Rectal smooth muscle tissue (tissue), 1 donor: ENCODE measurements at regions not wholly inside any gene's neighbourhood (a gene's known extent, or its start where the extent isn't known, plus 50 kb on each side); places are given as distances from the start of the nearest gene placed in this dataset.
"Not testable (repeated sequence)": the region's sequence is repeated elsewhere in the genome, so short reads cannot be mapped to it uniquely, and the experiment has no call there.

Experiments used
- H3K27ac ChIP-seq: one replicate; pipeline ENCODE4 v1.7.0; 2013; ENCODE audit warnings: low read depth, low read length, inconsistent platforms
- H3K27me3 ChIP-seq: one replicate; pipeline ENCODE4 v1.7.0; 2013; ENCODE audit warnings: low read length; ENCODE audit not compliant: control insufficient read depth, insufficient read depth
- H3K36me3 ChIP-seq: one replicate; pipeline ENCODE4 v1.7.0; 2013; ENCODE audit warnings: low read length; ENCODE audit not compliant: control insufficient read depth, insufficient read depth
- H3K4me1 ChIP-seq: one replicate; pipeline ENCODE4 v1.7.0; 2013; ENCODE audit warnings: low read length; ENCODE audit not compliant: control insufficient read depth, insufficient read depth
- H3K4me3 ChIP-seq: one replicate; pipeline ENCODE4 v1.7.0; 2013; ENCODE audit warnings: low read length
- H3K9ac ChIP-seq: one replicate; pipeline ENCODE4 v1.7.0; 2013; ENCODE audit warnings: low read length

DNA sequence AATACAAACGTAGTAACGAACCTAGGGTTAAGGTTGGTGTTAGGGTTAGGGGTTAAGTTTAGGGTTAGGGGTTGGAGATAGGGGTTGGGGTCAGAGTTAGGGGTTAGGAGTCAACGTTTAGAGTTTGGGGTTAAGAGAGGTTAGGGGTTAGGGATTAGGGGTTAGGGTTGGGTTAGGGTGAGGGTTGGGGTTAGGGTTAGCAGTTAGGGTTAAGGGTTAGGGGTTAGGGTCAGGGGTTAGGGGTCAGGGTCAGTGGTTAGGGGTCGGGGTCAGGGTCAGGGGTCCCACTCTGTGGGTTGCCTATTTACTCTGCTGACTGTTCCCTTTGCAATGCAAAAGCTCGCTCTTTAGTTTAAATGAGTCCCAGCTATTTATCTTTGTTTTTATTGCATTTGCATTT, 275.5 kb downstream of the CCDC74A start:
- not testable (repeated sequence) for H3K36me3 ChIP-seq, H3K4me1 ChIP-seq, H3K27ac ChIP-seq, H3K27me3 ChIP-seq, H3K9ac ChIP-seq, H3K4me3 ChIP-seq

- not testable (repeated sequence) for H3K4me1 ChIP-seq, H3K27ac ChIP-seq, H3K9ac ChIP-seq, H3K27me3 ChIP-seq, H3K36me3 ChIP-seq, H3K4me3 ChIP-seq
These were observed 284.9 kb downstream of the CCDC74A start for GRCh38 chr2:131812605-131813004.

DNA sequence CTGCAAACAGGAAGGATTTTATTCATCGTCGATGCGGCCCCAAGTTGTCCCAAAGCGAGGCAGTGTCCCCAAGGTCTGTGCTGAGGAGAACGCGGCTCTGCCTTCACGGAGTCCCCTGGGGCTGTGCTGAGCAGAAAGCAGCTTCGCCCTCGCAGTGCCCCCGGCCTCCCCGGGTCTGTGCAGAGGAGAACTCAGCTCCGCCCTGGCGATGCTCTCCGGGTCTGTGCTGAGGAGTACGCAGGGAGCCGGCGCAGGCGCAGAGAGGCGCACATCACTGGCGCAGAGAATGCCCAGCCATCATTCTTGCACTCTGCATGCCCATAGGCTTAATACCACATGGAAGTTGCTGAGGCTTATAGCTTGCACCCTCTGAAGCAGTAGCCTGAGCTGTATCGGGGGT, 285.7 kb downstream of the CCDC74A start:
- H3K27me3 ChIP-seq, H3K36me3 ChIP-seq, H3K4me1 ChIP-seq, H3K27ac ChIP-seq, H3K9ac ChIP-seq, H3K4me3 ChIP-seq: not testable (repeated sequence)

DNA sequence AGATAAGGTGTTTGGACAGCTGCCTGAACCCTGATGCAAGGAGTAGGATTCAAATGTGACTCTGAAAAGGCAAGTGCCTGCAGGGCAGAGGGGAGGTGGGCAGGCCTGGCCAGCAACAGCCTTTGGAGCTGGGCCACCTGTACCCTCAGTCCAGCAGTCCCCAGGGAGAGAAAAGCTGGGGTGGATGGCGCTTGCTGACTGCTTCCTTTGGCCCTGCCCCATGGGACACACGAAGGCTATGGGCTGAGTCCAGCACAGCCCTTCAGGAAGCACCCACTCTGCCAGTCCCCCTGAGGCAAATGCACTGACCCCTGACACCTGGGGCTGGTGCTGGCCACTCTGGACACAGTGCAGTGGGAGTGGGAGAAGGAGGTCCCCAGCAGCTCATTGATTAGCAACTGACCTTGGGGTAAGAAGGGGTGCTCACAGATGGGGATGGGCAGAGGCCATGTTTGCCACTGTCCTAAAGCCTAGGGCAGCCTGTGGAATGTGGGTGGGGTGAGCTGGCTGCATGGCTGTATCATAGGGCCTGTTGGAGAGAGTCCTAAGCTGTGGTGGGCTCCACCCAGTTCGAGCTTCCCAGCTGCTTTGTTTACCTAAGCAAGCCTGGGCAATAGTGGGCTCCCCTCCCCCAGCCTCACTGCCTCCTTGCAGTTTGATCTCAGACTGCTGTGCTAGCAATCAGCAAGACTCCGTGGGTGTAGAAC, 290.7 kb downstream of the CCDC74A start:
- not testable (repeated sequence) for H3K36me3 ChIP-seq, H3K4me1 ChIP-seq, H3K4me3 ChIP-seq, H3K27me3 ChIP-seq, H3K27ac ChIP-seq, H3K9ac ChIP-seq

- H3K4me3 ChIP-seq, H3K36me3 ChIP-seq, H3K9ac ChIP-seq, H3K27me3 ChIP-seq, H3K27ac ChIP-seq, H3K4me1 ChIP-seq: not testable (repeated sequence)
These were observed 294.6 kb downstream of the CCDC74A start for GRCh38 chr2:131822237-131822721.

GRCh38 chr2:131823058-131823457, 295.4 kb downstream of the CCDC74A start:
- H3K4me1 ChIP-seq, H3K27ac ChIP-seq, H3K36me3 ChIP-seq, H3K9ac ChIP-seq, H3K27me3 ChIP-seq, H3K4me3 ChIP-seq: not testable (repeated sequence)

DNA sequence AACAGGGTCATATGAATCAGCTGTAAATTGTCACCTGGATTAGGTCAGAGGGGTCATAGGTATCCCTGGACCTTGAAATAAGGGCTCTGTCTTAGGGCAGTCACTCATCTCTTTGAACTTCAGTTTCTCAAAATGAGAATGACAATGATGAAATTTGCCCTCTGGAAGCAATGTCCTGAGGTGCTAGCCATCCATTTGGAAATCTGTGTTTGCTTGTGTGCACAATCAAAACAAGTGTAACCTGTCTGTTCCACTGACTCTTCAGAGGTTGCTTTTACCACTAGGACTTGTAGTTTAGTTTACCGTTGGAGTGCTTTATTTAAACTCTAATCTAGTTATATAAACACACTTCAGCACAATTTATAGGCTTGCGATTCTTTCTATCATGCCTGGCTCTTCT, 297.3 kb downstream of the CCDC74A start:
- not testable (repeated sequence) for H3K9ac ChIP-seq, H3K4me1 ChIP-seq, H3K4me3 ChIP-seq, H3K27ac ChIP-seq, H3K27me3 ChIP-seq, H3K36me3 ChIP-seq

GRCh38 chr2:131827481-131828163, 299.9 kb downstream of the CCDC74A start:
- Histone ChIP-seq H3K27ac (no peak overlapping the region), H3K9ac (no peak overlapping the region), H3K4me3 (no peak overlapping the region), H3K36me3 (no peaks in the 10 kb centered on the region), H3K27me3 (no peaks in the 10 kb centered on the region), H3K4me1 (no peaks in the 10 kb centered on the region)

DNA sequence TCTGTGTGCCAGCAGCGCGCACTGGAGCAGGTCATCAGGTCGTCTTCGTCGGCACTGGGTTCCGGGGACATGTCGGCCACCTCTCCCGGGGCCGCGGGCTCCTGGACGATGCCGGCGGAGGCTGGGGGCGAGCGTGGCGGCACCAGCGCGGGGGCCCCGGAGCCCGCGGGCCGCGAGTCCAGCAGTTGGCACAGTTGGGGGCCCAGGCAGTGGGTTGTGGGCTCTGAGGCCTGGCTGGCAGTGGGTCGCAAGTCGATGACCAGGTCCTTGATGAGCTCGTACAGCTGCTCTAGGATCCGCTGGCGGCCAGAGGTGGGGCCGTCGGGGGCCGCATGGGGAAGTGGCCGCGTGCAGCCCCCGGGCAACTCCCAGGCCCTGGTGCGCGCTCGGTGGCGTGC, 300.5 kb downstream of the CCDC74A start:
- Histone ChIP-seq H3K36me3 (no peaks in the 10 kb centered on the region), H3K4me1 (no peaks in the 10 kb centered on the region), H3K4me3 (no peak overlapping the region), H3K27me3 (no peaks in the 10 kb centered on the region), H3K9ac (no peak overlapping the region), H3K27ac (no peak overlapping the region)

DNA sequence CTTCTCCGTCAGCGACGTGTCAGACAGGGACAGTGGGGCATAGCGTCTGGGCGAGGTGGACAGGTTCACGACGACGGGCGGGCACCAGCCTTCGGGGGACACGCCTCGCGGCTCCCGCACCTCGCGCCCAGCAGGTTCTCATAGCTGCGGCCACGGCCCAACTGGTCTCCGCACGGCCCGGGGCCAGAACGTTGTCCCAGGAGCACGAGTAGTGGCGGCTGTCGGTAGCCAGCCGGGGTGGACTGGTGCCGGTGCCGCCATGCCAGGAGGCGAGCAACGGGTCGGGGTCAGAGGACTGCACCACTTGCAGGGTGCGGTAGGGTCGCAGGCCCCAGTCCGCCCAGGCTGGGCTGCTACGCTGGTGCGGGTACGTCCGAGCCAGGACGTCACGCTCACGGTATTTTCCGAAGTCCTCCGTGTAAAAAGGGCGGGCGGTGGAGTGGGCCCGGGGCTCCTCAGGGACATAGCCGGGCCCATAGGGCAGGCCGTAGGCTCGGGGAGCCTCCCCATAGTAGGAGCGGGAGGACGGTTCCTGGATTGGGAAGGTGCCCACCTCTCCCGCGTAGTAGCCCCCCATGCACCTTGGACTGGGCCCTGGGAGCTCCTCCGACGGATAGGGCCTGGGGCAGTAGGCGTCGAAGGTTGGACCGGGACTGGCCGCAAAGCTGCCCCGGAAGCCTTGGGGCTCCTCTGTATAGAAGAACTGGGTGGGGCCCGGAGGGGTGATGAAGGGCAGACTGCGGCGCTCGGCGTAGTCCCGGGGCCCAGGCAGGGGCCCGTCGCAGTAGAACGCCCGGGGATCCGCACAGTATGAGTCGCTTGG, 301.2 kb downstream of the CCDC74A start:
- H3K4me3 ChIP-seq, H3K4me1 ChIP-seq, H3K9ac ChIP-seq, H3K27me3 ChIP-seq, H3K36me3 ChIP-seq, H3K27ac ChIP-seq: not testable (repeated sequence)

- H3K4me3 ChIP-seq, H3K27me3 ChIP-seq, H3K9ac ChIP-seq: not testable (repeated sequence)
These were observed 302.0 kb downstream of the CCDC74A start for GRCh38 chr2:131829456-131830241.

DNA sequence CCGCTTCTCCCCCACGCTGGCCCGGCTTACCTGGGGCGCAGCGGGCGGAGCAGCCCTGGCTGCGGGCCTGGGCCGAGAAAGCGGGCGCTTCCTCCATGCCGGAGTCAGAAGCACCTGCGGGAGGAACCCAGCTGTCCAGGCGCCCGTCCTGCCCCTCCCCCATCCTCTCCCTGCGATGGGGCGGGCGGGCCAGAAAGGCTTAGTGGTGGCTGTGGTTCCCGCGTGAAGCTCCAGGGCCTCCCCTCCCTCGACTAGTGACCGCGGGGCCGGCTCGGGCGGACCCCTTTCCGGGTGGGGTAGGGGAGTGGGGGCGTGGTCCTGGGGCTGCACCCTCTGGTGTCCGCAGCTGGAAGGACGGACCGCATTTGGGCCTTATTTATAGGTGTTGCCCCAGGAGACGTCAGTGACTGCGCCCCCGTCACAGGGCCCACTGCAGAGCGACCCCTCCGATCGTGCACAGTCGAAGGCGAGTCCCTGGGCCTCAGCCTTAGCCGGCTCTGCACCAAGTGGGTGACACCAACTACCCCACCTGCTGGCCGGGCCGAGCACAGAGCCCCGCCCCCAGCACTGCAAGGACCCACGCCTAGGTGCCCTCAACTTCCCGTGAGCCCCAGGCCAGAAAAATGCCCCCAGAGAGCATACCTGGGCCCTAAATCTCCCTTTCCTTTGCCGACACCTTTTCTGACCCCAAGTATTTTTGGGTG, 302.7 kb downstream of the CCDC74A start:
- not testable (repeated sequence) for H3K27ac ChIP-seq, H3K27me3 ChIP-seq, H3K36me3 ChIP-seq, H3K9ac ChIP-seq, H3K4me3 ChIP-seq, H3K4me1 ChIP-seq

More at GRCh38 chr2:131829456-131830241, 302.0 kb downstream of the CCDC74A start:
- not testable (repeated sequence) for H3K4me1 ChIP-seq, H3K36me3 ChIP-seq, H3K27ac ChIP-seq
